Kidney (tissue), 13 donors: ENCODE measurements at regions not wholly inside any gene's neighbourhood (a gene's known extent, or its start where the extent isn't known, plus 50 kb on each side); places are given as distances from the start of the nearest gene placed in this dataset.

Source experiments
- DNase-seq, 5 donors: peaks; one replicate each; pipeline ENCODE4 v3.0.0-alpha.2; 2013 to 2020
- FAIRE-seq: peaks from 2 replicates; lab custom pipeline; 2012; peaks lifted over from hg19 to GRCh38; lab: Jason Lieb, UNC
- H3K27ac ChIP-seq, 2 donors: one replicate each; pipeline ENCODE4 v1.7.0; 2013; ENCODE audit warnings: low read depth in 2 of 2, low read length in 2 of 2, inconsistent platforms in 1 of 2
- H3K27me3 ChIP-seq: one replicate; pipeline ENCODE4 v1.7.1; 2013; ENCODE audit warnings: low read length, inconsistent platforms; ENCODE audit not compliant: control insufficient read depth, insufficient read depth
- H3K36me3 ChIP-seq, 3 donors: one replicate each; pipeline versions ENCODE4 v1.7.0 to v1.7.1; 2013; ENCODE audit warnings: low read length in 3 of 3, control low read depth in 1 of 3, inconsistent platforms in 1 of 3; ENCODE audit not compliant: insufficient read depth in 3 of 3, control insufficient read depth in 2 of 3
- H3K4me1 ChIP-seq, 3 donors: one replicate each; pipeline versions ENCODE4 v1.7.0 to v1.7.1; 2013; ENCODE audit warnings: low read length in 3 of 3, inconsistent platforms in 1 of 3, low read depth in 1 of 3; ENCODE audit not compliant: control insufficient read depth in 2 of 3, insufficient read depth in 2 of 3
- H3K4me3 ChIP-seq, 3 donors: one replicate each; pipeline versions ENCODE4 v1.7.0 to v1.8.1; 2013; ENCODE audit warnings: low read length in 3 of 3, control low read depth in 1 of 3, inconsistent platforms in 1 of 3
- H3K9ac ChIP-seq, 3 donors: one replicate each; pipeline versions ENCODE4 v1.7.0 to v1.7.1; 2013; ENCODE audit warnings: low read length in 3 of 3, control low read depth in 1 of 3, inconsistent platforms in 1 of 3
- H3K9me3 ChIP-seq, 3 donors: one replicate each; pipeline versions ENCODE4 v1.7.0 to v1.7.1; 2013; ENCODE audit warnings: low read length in 3 of 3, control low read depth in 1 of 3, inconsistent platforms in 1 of 3; ENCODE audit not compliant: control insufficient read depth in 2 of 3, insufficient read depth in 1 of 3
- intact Hi-C: fragments of 100-400 bp; cut with DNase I; formaldehyde crosslinking; loops from one replicate; pipeline ENCODE4 v1.11.1; 2022
- TF ChIP-seq, protein P1 (sequence below): IDR thresholded peaks from 3 replicates; pipeline ENCODE4 v1.5.1; 2012; ENCODE audit warnings: mild to moderate bottlenecking, moderate library complexity, borderline replicate concordance; ENCODE audit not compliant: insufficient read depth; ENCODE audit errors: extremely low read depth
- donor health status: control.
- donor health status: control.
- donor health status: control.
- donor health status: control.
- donor health status: control.
- donor health status: DM: yes; HTN: yes; CAD: no.
- donor health status: Normal renal cell carcinoma (clear cell type).

DNA sequence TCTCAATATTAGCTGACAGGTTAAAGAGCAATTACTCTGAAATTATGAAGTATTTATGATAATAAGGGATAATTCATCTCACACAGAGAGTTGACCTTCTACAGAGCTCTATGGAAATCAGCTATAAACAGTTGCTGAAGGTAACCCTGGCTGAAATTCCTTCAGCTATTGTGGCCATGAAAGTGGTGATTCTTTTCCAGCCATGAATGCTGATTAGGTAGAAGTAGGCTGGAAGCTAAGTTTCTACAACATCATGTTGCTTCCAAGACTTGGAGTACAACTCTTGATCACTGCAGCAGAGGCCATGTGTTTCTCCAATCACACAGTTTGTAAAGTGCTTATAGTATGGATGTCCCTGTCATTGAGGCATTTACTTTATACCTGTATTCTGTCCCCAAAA lies 2128.9 kb downstream of the MRPL39 start:
- FAIRE-seq, result no peak
- intact Hi-C loops, result no loop called here
- TF ChIP-seq, protein P1, sequence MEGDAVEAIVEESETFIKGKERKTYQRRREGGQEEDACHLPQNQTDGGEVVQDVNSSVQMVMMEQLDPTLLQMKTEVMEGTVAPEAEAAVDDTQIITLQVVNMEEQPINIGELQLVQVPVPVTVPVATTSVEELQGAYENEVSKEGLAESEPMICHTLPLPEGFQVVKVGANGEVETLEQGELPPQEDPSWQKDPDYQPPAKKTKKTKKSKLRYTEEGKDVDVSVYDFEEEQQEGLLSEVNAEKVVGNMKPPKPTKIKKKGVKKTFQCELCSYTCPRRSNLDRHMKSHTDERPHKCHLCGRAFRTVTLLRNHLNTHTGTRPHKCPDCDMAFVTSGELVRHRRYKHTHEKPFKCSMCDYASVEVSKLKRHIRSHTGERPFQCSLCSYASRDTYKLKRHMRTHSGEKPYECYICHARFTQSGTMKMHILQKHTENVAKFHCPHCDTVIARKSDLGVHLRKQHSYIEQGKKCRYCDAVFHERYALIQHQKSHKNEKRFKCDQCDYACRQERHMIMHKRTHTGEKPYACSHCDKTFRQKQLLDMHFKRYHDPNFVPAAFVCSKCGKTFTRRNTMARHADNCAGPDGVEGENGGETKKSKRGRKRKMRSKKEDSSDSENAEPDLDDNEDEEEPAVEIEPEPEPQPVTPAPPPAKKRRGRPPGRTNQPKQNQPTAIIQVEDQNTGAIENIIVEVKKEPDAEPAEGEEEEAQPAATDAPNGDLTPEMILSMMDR, result no peak

DNA sequence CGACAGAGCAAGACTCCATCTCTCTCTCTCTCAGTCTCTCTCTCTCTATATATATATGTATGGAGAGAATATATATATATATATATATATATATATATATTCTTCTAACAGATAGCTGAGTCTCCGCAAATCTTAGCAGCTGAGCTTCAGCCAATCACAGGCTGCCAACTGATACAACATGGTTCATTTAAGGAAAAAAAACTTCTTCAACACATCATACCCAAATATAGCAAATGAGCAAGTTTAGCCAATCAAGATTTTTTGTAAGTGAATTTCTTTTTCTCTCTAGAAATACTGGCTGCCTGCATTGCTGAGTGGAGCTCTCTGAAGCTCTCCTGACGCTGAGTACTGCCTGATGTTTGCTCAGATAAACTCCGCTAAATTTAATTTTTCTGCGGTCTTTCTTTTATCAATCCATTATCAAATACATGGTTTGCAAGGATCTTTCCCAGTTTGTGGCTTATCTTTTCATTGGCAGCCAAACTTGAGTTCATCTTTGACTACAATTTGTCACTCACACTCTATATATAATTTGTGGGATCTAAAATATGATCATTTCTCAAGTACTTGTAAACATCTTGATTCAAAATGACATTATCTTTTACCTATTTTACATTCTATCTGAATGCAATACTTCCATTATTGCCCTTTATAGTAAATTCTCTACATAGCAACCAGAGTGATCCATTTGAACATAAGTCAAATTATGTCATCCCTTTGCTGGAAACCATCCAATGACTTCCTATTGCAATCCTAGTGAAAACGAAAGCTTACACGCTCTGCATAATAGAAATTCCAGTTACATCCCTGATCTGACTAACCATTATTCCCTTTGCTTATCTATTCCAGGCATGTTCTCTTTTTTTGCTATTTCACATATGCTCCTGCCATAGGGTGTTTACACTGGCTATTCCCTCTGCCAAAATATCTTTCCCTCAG lies 2131.7 kb downstream of the MRPL39 start:
- DNase-seq (no peak), FAIRE-seq (no peak)
- Histone ChIP-seq H3K27me3 (no peaks in the 10 kb centered on the region), H3K27ac (no peak overlapping the region), H3K9ac (no peak overlapping the region), H3K9me3 (no peaks in the 10 kb centered on the region), H3K4me3 (no peak overlapping the region), H3K4me1 (no peaks in the 10 kb centered on the region), H3K36me3 (no peaks in the 10 kb centered on the region)
- intact Hi-C loops, result no loop called here
- TF ChIP-seq, protein P1, result no peak

More for the DNA sequence above, 2128.9 kb downstream of the MRPL39 start:
- Histone ChIP-seq H3K27me3 (no peaks in the 10 kb centered on the region), H3K9ac (no peak overlapping the region), H3K9me3 (no peaks in the 10 kb centered on the region), H3K4me3 (no peak overlapping the region), H3K4me1 (no peaks in the 10 kb centered on the region), H3K36me3 (no peaks in the 10 kb centered on the region), H3K27ac (no peak overlapping the region)
- DNase-seq, result no peak

DNA sequence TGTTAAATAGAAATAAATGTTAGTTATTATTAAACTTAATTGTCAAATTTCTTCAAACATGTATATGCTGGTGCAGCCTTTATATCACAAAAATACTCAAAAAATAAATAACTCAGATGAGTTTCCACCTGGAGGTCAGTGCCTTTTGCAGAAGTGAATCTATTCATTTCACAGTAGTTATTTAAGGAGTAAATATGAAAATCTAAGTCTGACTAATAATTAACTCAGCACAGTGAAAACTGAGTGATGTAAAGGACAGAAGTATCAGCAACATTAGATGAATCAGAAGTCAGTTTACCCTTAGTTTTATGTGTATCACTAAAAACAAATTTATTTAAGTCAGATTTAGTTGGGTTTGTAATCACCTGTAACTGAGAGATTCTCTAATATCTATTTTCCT lies 2135.4 kb downstream of the MRPL39 start:
- Histone ChIP-seq H3K27ac (no peak overlapping the region), H3K27me3 (no peaks in the 10 kb centered on the region), H3K9ac (no peak overlapping the region), H3K4me1 (no peaks in the 10 kb centered on the region), H3K9me3 (no peaks in the 10 kb centered on the region), H3K4me3 (no peak overlapping the region), H3K36me3 (no peaks in the 10 kb centered on the region)
- TF ChIP-seq, protein P1, result no peak
- intact Hi-C loops, result no loop called here
- DNase-seq (no peak), FAIRE-seq (no peak)
